ENCODE measurements at regions not wholly inside any gene's neighbourhood (a gene's known extent, or its start where the extent isn't known, plus 50 kb on each side); places are given as distances from the start of the nearest gene placed in this dataset.

DNA sequence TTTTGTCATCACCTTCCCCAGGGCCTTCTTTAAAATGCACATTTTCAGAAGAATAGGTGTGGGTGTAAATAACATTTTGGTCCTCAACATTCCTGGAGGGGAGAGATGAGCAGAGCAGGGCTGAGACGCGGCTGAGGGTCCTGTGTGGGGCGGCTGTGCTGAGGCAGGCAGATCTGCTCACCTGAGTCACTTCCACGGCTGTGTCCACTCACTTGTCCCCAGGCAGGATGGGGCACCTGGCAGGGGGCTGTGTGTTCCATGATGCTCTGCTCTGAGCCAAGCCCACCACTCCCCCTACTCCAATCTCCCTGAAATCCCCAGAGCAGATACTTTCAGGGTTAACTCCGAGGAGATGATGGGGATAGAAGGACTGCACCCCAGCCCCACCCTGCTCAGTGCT, 93.8 kb downstream of the GLRX3 start:
- Histone ChIP-seq H3K56ac (ENCODE audit: low read length) (no peak overlapping the region), H3K18ac (ENCODE audit: low read length) (no peak overlapping the region), H3K36me3 (ENCODE audit: control insufficient read depth, insufficient read depth, low read length) (no peaks in the 10 kb centered on the region), H4K8ac (ENCODE audit: low read depth, low read length) (no peak overlapping the region), H2AK5ac (ENCODE audit: low read length) (no peak overlapping the region), H3K23ac (ENCODE audit: low read length) (no peak overlapping the region), H3K4me3 (ENCODE audit: low read length) (no peak overlapping the region), H3K9ac (ENCODE audit: low read length) (no peak overlapping the region), H4K5ac (ENCODE audit: low read length) (no peak overlapping the region), H3K4me2 (ENCODE audit: low read length) (no peak overlapping the region), H3K27ac (ENCODE audit: low read depth, low read length) (no peak overlapping the region), H2BK120ac (ENCODE audit: low read depth, low read length) (no peak overlapping the region), H2BK15ac (replicated peaks; ENCODE audit: low read depth) (no peak overlapping the region), H3K79me1 (ENCODE audit: low read length) (no peaks in the 10 kb centered on the region), H2BK5ac (ENCODE audit: low read length) (no peak overlapping the region), H3K4me1 (ENCODE audit: control insufficient read depth, low read depth, low read length) (no peaks in the 10 kb centered on the region), H3K27me3 (ENCODE audit: insufficient read depth, low read length, poor library complexity) (no peaks in the 10 kb centered on the region), H3K79me2 (ENCODE audit: control insufficient read depth, insufficient read depth, low read length) (no peaks in the 10 kb centered on the region), H3K4ac (ENCODE audit: low read depth, low read length) (no peak overlapping the region)
- no CpG with 5 or more reads among the region's 5 CpGs for WGBS (ENCODE audit: extremely low coverage, insufficient coverage, low lambda C conversion rate)
- DNase-seq, result no peak

DNA sequence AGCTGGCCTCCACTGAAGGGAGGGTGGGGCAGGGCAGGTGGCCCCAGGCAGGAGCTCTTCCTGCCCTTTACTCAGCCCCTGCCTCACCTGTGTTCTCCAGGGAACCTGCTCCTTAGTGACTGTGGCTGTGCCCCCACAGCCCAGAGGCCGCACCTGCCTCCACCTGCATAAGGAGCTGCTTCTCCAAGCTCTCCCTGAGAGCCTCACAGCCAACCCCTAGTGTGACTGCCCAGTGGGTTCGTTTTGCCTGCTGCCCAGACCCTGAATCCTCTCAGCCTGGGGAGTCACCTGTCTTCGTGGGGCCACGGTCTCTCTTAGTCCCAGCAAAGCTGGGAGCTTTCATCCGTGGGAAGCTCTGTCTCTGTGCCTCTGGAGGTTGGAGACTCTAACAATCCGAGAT, 94.4 kb downstream of the GLRX3 start:
- no peak overlapping the region for H3K18ac ChIP-seq (ENCODE audit: low read length)
- no peak for DNase-seq
- H4K8ac ChIP-seq (ENCODE audit: low read depth, low read length), result no peak overlapping the region
- H3K56ac ChIP-seq (ENCODE audit: low read length), result no peak overlapping the region
- H2BK15ac ChIP-seq (replicated peaks; ENCODE audit: low read depth), result no peak overlapping the region
- no peak overlapping the region for H3K4ac ChIP-seq (ENCODE audit: low read depth, low read length)
- WGBS (ENCODE audit: extremely low coverage, insufficient coverage, low lambda C conversion rate), result no CpG with 5 or more reads among the region's 6 CpGs
- H3K23ac ChIP-seq (ENCODE audit: low read length), result no peak overlapping the region
- H3K79me2 ChIP-seq (ENCODE audit: control insufficient read depth, insufficient read depth, low read length), result no peaks in the 10 kb centered on the region
- H3K9ac ChIP-seq (ENCODE audit: low read length), result no peak overlapping the region
- H2AK5ac ChIP-seq (ENCODE audit: low read length), result no peak overlapping the region
- H3K79me1 ChIP-seq (ENCODE audit: low read length), result no peaks in the 10 kb centered on the region
- H3K4me2 ChIP-seq (ENCODE audit: low read length), result no peak overlapping the region
- no peak overlapping the region for H2BK5ac ChIP-seq (ENCODE audit: low read length)
- H4K5ac ChIP-seq (ENCODE audit: low read length), result no peak overlapping the region
- no peak overlapping the region for H3K27ac ChIP-seq (ENCODE audit: low read depth, low read length)
- no peak overlapping the region for H3K4me3 ChIP-seq (ENCODE audit: low read length)
- no peaks in the 10 kb centered on the region for H3K36me3 ChIP-seq (ENCODE audit: control insufficient read depth, insufficient read depth, low read length)
- H3K27me3 ChIP-seq (ENCODE audit: insufficient read depth, low read length, poor library complexity), result no peaks in the 10 kb centered on the region
- no peaks in the 10 kb centered on the region for H3K4me1 ChIP-seq (ENCODE audit: control insufficient read depth, low read depth, low read length)
- no peak overlapping the region for H2BK120ac ChIP-seq (ENCODE audit: low read depth, low read length)

DNA sequence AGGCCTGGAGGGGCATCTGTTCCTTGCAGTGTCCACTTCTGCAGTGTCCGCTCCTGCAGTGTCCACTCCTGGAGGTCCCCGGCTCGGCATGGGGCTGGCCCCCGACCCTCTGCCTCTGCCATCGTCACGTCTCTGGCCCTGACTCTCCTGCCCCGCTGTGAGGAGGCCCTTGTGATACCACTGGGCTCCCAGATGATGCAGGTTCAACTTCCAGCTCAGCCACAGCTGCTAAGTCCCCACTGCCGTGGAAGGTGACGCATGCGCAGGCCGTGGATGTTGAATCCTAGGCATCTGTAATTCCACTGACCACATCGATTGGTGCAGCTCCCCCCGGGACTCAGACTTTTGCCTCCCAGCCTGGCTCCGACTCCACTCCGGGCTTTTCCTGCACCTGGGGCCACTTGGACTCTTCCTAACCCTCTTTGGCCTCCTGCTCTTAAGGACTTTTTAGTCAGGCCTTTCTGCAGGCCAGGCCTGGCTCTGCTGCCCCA, 95.1 kb downstream of the GLRX3 start:
- no peak overlapping the region for H2AK5ac ChIP-seq (ENCODE audit: low read length)
- no CpG with 5 or more reads among the region's 15 CpGs for WGBS (ENCODE audit: extremely low coverage, insufficient coverage, low lambda C conversion rate)
- no peaks in the 10 kb centered on the region for H3K27me3 ChIP-seq (ENCODE audit: insufficient read depth, low read length, poor library complexity)
- no peak overlapping the region for H3K27ac ChIP-seq (ENCODE audit: low read depth, low read length)
- no peaks in the 10 kb centered on the region for H3K36me3 ChIP-seq (ENCODE audit: control insufficient read depth, insufficient read depth, low read length)
- no peak overlapping the region for H2BK15ac ChIP-seq (replicated peaks; ENCODE audit: low read depth)
- H3K4me1 ChIP-seq (ENCODE audit: control insufficient read depth, low read depth, low read length), result no peaks in the 10 kb centered on the region
- no peak overlapping the region for H4K5ac ChIP-seq (ENCODE audit: low read length)
- H3K23ac ChIP-seq (ENCODE audit: low read length), result no peak overlapping the region
- H3K56ac ChIP-seq (ENCODE audit: low read length), result no peak overlapping the region
- H3K79me1 ChIP-seq (ENCODE audit: low read length), result no peaks in the 10 kb centered on the region
- H2BK120ac ChIP-seq (ENCODE audit: low read depth, low read length), result no peak overlapping the region
- H3K9ac ChIP-seq (ENCODE audit: low read length), result no peak overlapping the region
- no peak overlapping the region for H3K4ac ChIP-seq (ENCODE audit: low read depth, low read length)
- H3K4me3 ChIP-seq (ENCODE audit: low read length), result no peak overlapping the region
- H3K18ac ChIP-seq (ENCODE audit: low read length), result no peak overlapping the region
- H3K4me2 ChIP-seq (ENCODE audit: low read length), result no peak overlapping the region
- no peak overlapping the region for H2BK5ac ChIP-seq (ENCODE audit: low read length)
- no peak overlapping the region for H4K8ac ChIP-seq (ENCODE audit: low read depth, low read length)
- H3K79me2 ChIP-seq (ENCODE audit: control insufficient read depth, insufficient read depth, low read length), result no peaks in the 10 kb centered on the region
- DNase-seq, result no peak

DNA sequence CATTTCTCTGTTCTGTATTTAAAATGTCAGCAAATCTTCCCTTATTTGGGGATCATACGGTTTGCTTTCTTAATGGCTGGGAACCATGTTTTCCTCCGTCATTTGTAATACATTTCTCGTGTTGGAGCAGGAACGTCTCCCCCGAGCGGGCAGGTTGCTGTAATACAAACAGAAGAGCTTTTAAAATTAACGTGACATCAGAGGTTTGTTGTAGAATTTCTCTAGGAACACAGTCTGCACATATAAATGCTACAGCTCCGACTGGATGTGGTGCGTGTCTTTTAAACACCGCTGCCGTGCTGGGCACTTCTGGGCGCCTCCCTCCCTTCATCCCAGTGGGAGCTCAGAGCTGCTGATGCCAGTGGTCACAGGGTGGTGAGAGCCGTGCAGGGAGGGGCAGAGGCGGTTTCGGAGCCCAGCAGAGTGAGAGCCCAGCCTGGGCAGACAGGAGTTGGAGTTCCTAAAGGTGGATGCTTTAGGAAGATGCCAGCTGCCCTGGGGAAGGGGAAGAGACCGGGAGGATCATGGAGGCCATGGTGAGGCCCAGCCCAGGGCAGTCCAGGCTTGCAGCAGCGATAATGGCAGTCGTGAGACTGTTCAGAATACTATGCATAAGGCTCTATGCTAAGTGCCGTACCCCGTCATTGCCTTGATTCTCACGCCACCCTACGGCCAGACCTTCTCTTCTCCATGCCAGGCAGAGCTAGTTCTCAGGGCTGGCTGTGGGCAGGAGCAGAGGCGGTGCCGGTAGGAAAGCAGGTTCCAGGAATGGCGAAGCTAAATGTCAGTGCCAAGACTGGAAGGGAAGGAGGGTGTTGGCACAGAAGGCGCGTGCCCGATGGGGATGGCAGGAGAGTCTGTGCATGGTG, 96.2 kb downstream of the GLRX3 start:
- H3K18ac ChIP-seq (ENCODE audit: low read length), result no peak overlapping the region
- no peak overlapping the region for H3K27ac ChIP-seq (ENCODE audit: low read depth, low read length)
- H3K23ac ChIP-seq (ENCODE audit: low read length), result no peak overlapping the region
- DNase-seq, result no peak
- no peak overlapping the region for H2AK5ac ChIP-seq (ENCODE audit: low read length)
- H3K79me2 ChIP-seq (ENCODE audit: control insufficient read depth, insufficient read depth, low read length), result no peaks in the 10 kb centered on the region
- H3K27me3 ChIP-seq (ENCODE audit: insufficient read depth, low read length, poor library complexity), result no peaks in the 10 kb centered on the region
- H3K4me3 ChIP-seq (ENCODE audit: low read length), result no peak overlapping the region
- no peak overlapping the region for H2BK120ac ChIP-seq (ENCODE audit: low read depth, low read length)
- H2BK15ac ChIP-seq (replicated peaks; ENCODE audit: low read depth), result no peak overlapping the region
- H4K5ac ChIP-seq (ENCODE audit: low read length), result no peak overlapping the region
- no peaks in the 10 kb centered on the region for H3K4me1 ChIP-seq (ENCODE audit: control insufficient read depth, low read depth, low read length)
- no peak overlapping the region for H3K9ac ChIP-seq (ENCODE audit: low read length)
- H2BK5ac ChIP-seq (ENCODE audit: low read length), result no peak overlapping the region
- no peak overlapping the region for H3K4me2 ChIP-seq (ENCODE audit: low read length)
- no peak overlapping the region for H4K8ac ChIP-seq (ENCODE audit: low read depth, low read length)
- no CpG with 5 or more reads among the region's 28 CpGs for WGBS (ENCODE audit: extremely low coverage, insufficient coverage, low lambda C conversion rate)
- no peak overlapping the region for H3K56ac ChIP-seq (ENCODE audit: low read length)
- H3K79me1 ChIP-seq (ENCODE audit: low read length), result no peaks in the 10 kb centered on the region
- H3K36me3 ChIP-seq (ENCODE audit: control insufficient read depth, insufficient read depth, low read length), result no peaks in the 10 kb centered on the region
- H3K4ac ChIP-seq (ENCODE audit: low read depth, low read length), result no peak overlapping the region

DNA sequence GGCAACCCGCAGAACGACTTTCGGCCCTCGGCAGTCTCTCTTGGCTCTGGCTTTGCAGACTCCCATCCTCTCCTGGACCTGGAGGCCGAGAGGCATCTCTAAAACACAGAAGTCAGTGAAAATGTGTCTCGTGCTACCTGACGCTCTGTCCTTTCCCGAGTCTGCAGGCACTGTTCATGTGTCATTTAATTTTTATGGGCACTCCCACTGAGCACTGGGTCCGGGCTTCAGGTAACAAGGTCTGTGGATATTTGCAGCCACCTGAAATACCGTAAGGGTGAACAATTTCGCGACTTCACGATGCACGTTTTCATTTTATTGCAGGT, 96.8 kb downstream of the GLRX3 start:
- H2BK5ac ChIP-seq (ENCODE audit: low read length), result no peak overlapping the region
- no peak overlapping the region for H3K4me2 ChIP-seq (ENCODE audit: low read length)
- no peak overlapping the region for H2BK15ac ChIP-seq (replicated peaks; ENCODE audit: low read depth)
- no peaks in the 10 kb centered on the region for H3K36me3 ChIP-seq (ENCODE audit: control insufficient read depth, insufficient read depth, low read length)
- no peak overlapping the region for H3K4ac ChIP-seq (ENCODE audit: low read depth, low read length)
- H4K8ac ChIP-seq (ENCODE audit: low read depth, low read length), result no peak overlapping the region
- H2AK5ac ChIP-seq (ENCODE audit: low read length), result no peak overlapping the region
- no peaks in the 10 kb centered on the region for H3K27me3 ChIP-seq (ENCODE audit: insufficient read depth, low read length, poor library complexity)
- no peaks in the 10 kb centered on the region for H3K79me2 ChIP-seq (ENCODE audit: control insufficient read depth, insufficient read depth, low read length)
- H3K4me3 ChIP-seq (ENCODE audit: low read length), result no peak overlapping the region
- no peak overlapping the region for H3K56ac ChIP-seq (ENCODE audit: low read length)
- no peak overlapping the region for H2BK120ac ChIP-seq (ENCODE audit: low read depth, low read length)
- H3K4me1 ChIP-seq (ENCODE audit: control insufficient read depth, low read depth, low read length), result no peaks in the 10 kb centered on the region
- no peaks in the 10 kb centered on the region for H3K79me1 ChIP-seq (ENCODE audit: low read length)
- no CpG with 5 or more reads among the region's 14 CpGs for WGBS (ENCODE audit: extremely low coverage, insufficient coverage, low lambda C conversion rate)
- H3K27ac ChIP-seq (ENCODE audit: low read depth, low read length), result no peak overlapping the region
- no peak for DNase-seq
- no peak overlapping the region for H3K9ac ChIP-seq (ENCODE audit: low read length)
- no peak overlapping the region for H4K5ac ChIP-seq (ENCODE audit: low read length)
- no peak overlapping the region for H3K18ac ChIP-seq (ENCODE audit: low read length)
- no peak overlapping the region for H3K23ac ChIP-seq (ENCODE audit: low read length)

DNA sequence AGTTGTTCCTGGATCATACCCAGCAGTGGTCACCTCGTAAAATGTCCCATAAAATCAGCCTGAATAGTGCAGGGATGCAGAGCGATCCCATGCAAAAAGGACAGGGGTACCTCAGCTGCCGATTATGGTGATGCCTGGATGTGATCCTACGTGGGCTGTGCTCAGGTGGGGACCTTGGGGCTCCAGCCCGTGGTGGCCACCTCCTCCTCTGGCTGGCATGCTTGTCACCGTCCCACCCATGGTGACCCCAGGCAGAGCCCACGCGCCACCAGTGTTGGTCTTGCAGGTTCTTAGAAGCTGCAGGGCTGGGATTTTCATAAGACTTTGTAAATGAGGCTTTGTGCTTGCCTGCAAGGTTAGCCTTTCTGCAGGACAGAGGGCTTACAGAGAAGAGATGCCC, 97.2 kb downstream of the GLRX3 start:
- DNase-seq, result no peak
- no peaks in the 10 kb centered on the region for H3K36me3 ChIP-seq (ENCODE audit: control insufficient read depth, insufficient read depth, low read length)
- H3K4me1 ChIP-seq (ENCODE audit: control insufficient read depth, low read depth, low read length), result no peaks in the 10 kb centered on the region

More for the DNA sequence above, 97.2 kb downstream of the GLRX3 start:
- H2BK15ac ChIP-seq (replicated peaks; ENCODE audit: low read depth), result no peak overlapping the region
- no peak overlapping the region for H2BK5ac ChIP-seq (ENCODE audit: low read length)
- no peak overlapping the region for H3K27ac ChIP-seq (ENCODE audit: low read depth, low read length)
- H2BK120ac ChIP-seq (ENCODE audit: low read depth, low read length), result no peak overlapping the region
- H2AK5ac ChIP-seq (ENCODE audit: low read length), result no peak overlapping the region
- H3K56ac ChIP-seq (ENCODE audit: low read length), result no peak overlapping the region
- no CpG with 5 or more reads among the region's 8 CpGs for WGBS (ENCODE audit: extremely low coverage, insufficient coverage, low lambda C conversion rate)
- H3K23ac ChIP-seq (ENCODE audit: low read length), result no peak overlapping the region
- no peaks in the 10 kb centered on the region for H3K79me2 ChIP-seq (ENCODE audit: control insufficient read depth, insufficient read depth, low read length)
- no peaks in the 10 kb centered on the region for H3K79me1 ChIP-seq (ENCODE audit: low read length)
- H3K4me3 ChIP-seq (ENCODE audit: low read length), result no peak overlapping the region
- no peaks in the 10 kb centered on the region for H3K27me3 ChIP-seq (ENCODE audit: insufficient read depth, low read length, poor library complexity)
- no peak overlapping the region for H3K4me2 ChIP-seq (ENCODE audit: low read length)
- no peak overlapping the region for H3K4ac ChIP-seq (ENCODE audit: low read depth, low read length)
- no peak overlapping the region for H3K18ac ChIP-seq (ENCODE audit: low read length)
- H3K9ac ChIP-seq (ENCODE audit: low read length), result no peak overlapping the region
- H4K8ac ChIP-seq (ENCODE audit: low read depth, low read length), result no peak overlapping the region
- H4K5ac ChIP-seq (ENCODE audit: low read length), result no peak overlapping the region

All from mesendoderm (in vitro differentiated cells).